GM20000 (cell line): ENCODE measurements at regions not wholly inside any gene's neighbourhood (a gene's known extent, or its start where the extent isn't known, plus 50 kb on each side); places are given as distances from the start of the nearest gene placed in this dataset.

Source experiments
- DNase-seq: peaks from one replicate; pipeline ENCODE4 v3.0.0; 2012; ENCODE audit warnings: low spot score
- CTCF ChIP-seq: IDR thresholded peaks from 2 replicates; pipeline ENCODE4 v1.5.1; 2012; ENCODE audit warnings: mild to moderate bottlenecking, control low read depth; ENCODE audit errors: extremely low read depth, missing control alignments

- TF ChIP-seq CTCF, result no peak
- DNase-seq, result no peak
These were observed 425.3 kb upstream of the TGFBR2 start for GRCh38 chr3:30181178-30181465.

- TF ChIP-seq CTCF, result no peak
- no peak for DNase-seq
These were observed 424.8 kb upstream of the TGFBR2 start for GRCh38 chr3:30181581-30181980.

- TF ChIP-seq CTCF, result no peak
- DNase-seq, result no peak
These were observed 423.0 kb upstream of the TGFBR2 start for GRCh38 chr3:30183421-30183820.

- no peak for DNase-seq
- TF ChIP-seq CTCF, result no peak
These were observed 422.1 kb upstream of the TGFBR2 start for GRCh38 chr3:30184091-30184810.

- DNase-seq, result no peak
- TF ChIP-seq CTCF, result no peak
These were observed 420.5 kb upstream of the TGFBR2 start for GRCh38 chr3:30185872-30186271.

GRCh38 chr3:30186741-30187219 lies 419.6 kb upstream of the TGFBR2 start:
- no peak for TF ChIP-seq CTCF
- no peak for DNase-seq

- DNase-seq, result no peak
- TF ChIP-seq CTCF, result no peak
These were observed 419.0 kb upstream of the TGFBR2 start for GRCh38 chr3:30187366-30187765.
